Upper lobe of right lung (tissue), 1 donor: ENCODE measurements at regions not wholly inside any gene's neighbourhood (a gene's known extent, or its start where the extent isn't known, plus 50 kb on each side); places are given as distances from the start of the nearest gene placed in this dataset.

Experiments used
- ATAC-seq: fragments of 200-7000 bp; cut with Tn5 transposase; one replicate; pipeline ENCODE4 v1.9.1; 2020; ENCODE audit warnings: mild to moderate bottlenecking, moderate library complexity
- DNase-seq: peaks from one replicate; pipeline ENCODE4 v3.0.0-alpha.2; 2020
- H3K27ac ChIP-seq: fragments of 200-600 bp; one replicate; pipeline ENCODE4 v1.8.0; 2022
- H3K27me3 ChIP-seq: fragments of 200-600 bp; one replicate; pipeline ENCODE4 v1.8.0; 2022; ENCODE audit warnings: mild to moderate bottlenecking
- H3K36me3 ChIP-seq: fragments of 200-600 bp; one replicate; pipeline ENCODE4 v1.8.0; 2022
- H3K4me1 ChIP-seq: fragments of 200-600 bp; one replicate; pipeline ENCODE4 v1.8.0; 2022
- H3K4me3 ChIP-seq: fragments of 200-600 bp; one replicate; pipeline ENCODE4 v1.8.0; 2022; ENCODE audit warnings: mild to moderate bottlenecking
- H3K9me3 ChIP-seq: fragments of 200-600 bp; one replicate; pipeline ENCODE4 v1.8.0; 2022
- intact Hi-C: fragments of 100-400 bp; cut with DNase I; formaldehyde crosslinking; loops from one replicate; pipeline ENCODE4 v1.11.0; 2022
- TF ChIP-seq, protein P1 (sequence below): fragments of 200-600 bp; IDR thresholded peaks from one replicate; pipeline ENCODE4 v1.8.0; 2022; ENCODE audit warnings: antibody characterized with exemption
- donor health status: DM: no; HTN: yes; CAD: no; lungs with severe emphysema.

DNA sequence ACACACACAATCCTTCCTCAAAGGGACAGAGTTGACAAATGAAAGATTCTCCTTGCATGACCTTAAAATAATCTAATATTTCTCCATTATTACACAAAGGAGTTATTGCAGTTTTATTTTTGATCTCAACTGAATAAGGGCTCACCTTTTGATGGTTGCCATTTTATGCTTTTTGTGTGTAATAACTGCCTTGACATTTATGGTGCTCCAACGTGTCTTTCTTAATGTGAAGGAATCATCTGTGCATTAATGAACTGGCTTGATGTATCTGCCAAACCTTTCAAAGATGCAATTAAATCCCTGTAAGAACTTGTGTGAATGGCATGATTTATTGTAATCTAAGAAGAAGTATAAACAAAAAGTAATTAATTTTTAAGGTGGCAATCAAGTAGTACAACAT lies 1519.8 kb upstream of the CDH9 start:
- no peak overlapping the region for H3K4me3 ChIP-seq
- TF ChIP-seq, protein P1, sequence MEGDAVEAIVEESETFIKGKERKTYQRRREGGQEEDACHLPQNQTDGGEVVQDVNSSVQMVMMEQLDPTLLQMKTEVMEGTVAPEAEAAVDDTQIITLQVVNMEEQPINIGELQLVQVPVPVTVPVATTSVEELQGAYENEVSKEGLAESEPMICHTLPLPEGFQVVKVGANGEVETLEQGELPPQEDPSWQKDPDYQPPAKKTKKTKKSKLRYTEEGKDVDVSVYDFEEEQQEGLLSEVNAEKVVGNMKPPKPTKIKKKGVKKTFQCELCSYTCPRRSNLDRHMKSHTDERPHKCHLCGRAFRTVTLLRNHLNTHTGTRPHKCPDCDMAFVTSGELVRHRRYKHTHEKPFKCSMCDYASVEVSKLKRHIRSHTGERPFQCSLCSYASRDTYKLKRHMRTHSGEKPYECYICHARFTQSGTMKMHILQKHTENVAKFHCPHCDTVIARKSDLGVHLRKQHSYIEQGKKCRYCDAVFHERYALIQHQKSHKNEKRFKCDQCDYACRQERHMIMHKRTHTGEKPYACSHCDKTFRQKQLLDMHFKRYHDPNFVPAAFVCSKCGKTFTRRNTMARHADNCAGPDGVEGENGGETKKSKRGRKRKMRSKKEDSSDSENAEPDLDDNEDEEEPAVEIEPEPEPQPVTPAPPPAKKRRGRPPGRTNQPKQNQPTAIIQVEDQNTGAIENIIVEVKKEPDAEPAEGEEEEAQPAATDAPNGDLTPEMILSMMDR, result no peak
- intact Hi-C loops, result no loop called here
- DNase-seq (no peak), ATAC-seq (no peak)
- H3K27ac ChIP-seq, result no peak overlapping the region
- H3K4me1 ChIP-seq, result no peaks in the 10 kb centered on the region
- no peaks in the 10 kb centered on the region for H3K27me3 ChIP-seq
- no peaks in the 10 kb centered on the region for H3K36me3 ChIP-seq
- H3K9me3 ChIP-seq, result no peaks in the 10 kb centered on the region

GRCh38 chr5:28557114-28557513 lies 1518.7 kb upstream of the CDH9 start:
- intact Hi-C loops, result no loop called here
- H3K9me3 ChIP-seq, result no peaks in the 10 kb centered on the region
- TF ChIP-seq, protein P1, result no peak
- no peak overlapping the region for H3K27ac ChIP-seq
- ATAC-seq (no peak), DNase-seq (no peak)
- H3K36me3 ChIP-seq, result no peaks in the 10 kb centered on the region
- H3K4me3 ChIP-seq, result no peak overlapping the region
- no peaks in the 10 kb centered on the region for H3K27me3 ChIP-seq
- no peaks in the 10 kb centered on the region for H3K4me1 ChIP-seq

- TF ChIP-seq, protein P1, result no peak
- Histone ChIP-seq H3K27ac (no peak overlapping the region), H3K4me1 (no peaks in the 10 kb centered on the region), H3K27me3 (no peaks in the 10 kb centered on the region), H3K9me3 (no peaks in the 10 kb centered on the region), H3K36me3 (no peaks in the 10 kb centered on the region), H3K4me3 (no peak overlapping the region)
- intact Hi-C loops, result no loop called here
- DNase-seq (no peak), ATAC-seq (no peak)
These were observed 1511.2 kb upstream of the CDH9 start for GRCh38 chr5:28549588-28549987.

DNA sequence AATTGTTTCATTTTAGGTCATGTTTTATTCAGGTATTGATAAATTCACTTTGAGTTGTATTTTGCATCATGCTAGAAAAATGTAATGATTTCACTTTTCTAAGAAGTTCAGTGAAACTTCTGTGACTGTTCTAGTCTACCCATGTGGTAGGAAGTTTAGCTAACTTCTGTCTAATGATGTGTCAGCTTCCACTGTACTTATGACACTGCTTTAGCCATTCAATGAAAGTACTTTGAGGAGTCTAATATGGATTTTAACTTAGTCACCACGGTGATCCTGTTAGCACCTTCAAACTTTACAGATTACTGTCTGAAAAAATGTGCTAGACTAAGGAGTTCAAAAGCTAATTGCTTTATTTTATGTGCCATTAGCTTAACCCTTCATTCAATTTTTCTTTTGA lies 1510.5 kb upstream of the CDH9 start:
- Histone ChIP-seq H3K4me1 (no peaks in the 10 kb centered on the region), H3K36me3 (no peaks in the 10 kb centered on the region), H3K9me3 (no peaks in the 10 kb centered on the region), H3K4me3 (no peak overlapping the region), H3K27me3 (no peaks in the 10 kb centered on the region), H3K27ac (no peak overlapping the region)
- no peak for ATAC-seq
- TF ChIP-seq, protein P1, result no peak
- DNase-seq, result no peak
- intact Hi-C loops, result no loop called here

GRCh38 chr5:28544501-28544900 lies 1506.1 kb upstream of the CDH9 start:
- intact Hi-C loops, result no loop called here
- no peaks in the 10 kb centered on the region for H3K4me1 ChIP-seq
- TF ChIP-seq, protein P1, result no peak
- H3K27ac ChIP-seq, result no peak overlapping the region
- ATAC-seq (no peak), DNase-seq (no peak)
- no peaks in the 10 kb centered on the region for H3K36me3 ChIP-seq
- no peak overlapping the region for H3K4me3 ChIP-seq
- H3K9me3 ChIP-seq, result no peaks in the 10 kb centered on the region
- no peaks in the 10 kb centered on the region for H3K27me3 ChIP-seq

- ATAC-seq (no peak), DNase-seq (no peak)
- H3K36me3 ChIP-seq, result no peaks in the 10 kb centered on the region
- no peaks in the 10 kb centered on the region for H3K4me1 ChIP-seq
- no peaks in the 10 kb centered on the region for H3K27me3 ChIP-seq
- no peaks in the 10 kb centered on the region for H3K9me3 ChIP-seq
- TF ChIP-seq, protein P1, result no peak
- H3K4me3 ChIP-seq, result no peak overlapping the region
- intact Hi-C loops, result no loop called here
- no peak overlapping the region for H3K27ac ChIP-seq
These were observed 1505.2 kb upstream of the CDH9 start for GRCh38 chr5:28543473-28544098.
